ENCODE measurements at regions not wholly inside any gene's neighbourhood (a gene's known extent, or its start where the extent isn't known, plus 50 kb on each side); places are given as distances from the start of the nearest gene placed in this dataset.
"Not testable (repeated sequence)": the region's sequence is repeated elsewhere in the genome, so short reads cannot be mapped to it uniquely, and the experiment has no call there.

GRCh38 chr4:118477826-118478225 is 125.0 kb upstream of the PRSS12 start:
- H3K9me3 Mint-ChIP-seq (ENCODE audit: low read depth, unreplicated experiment); H3K4me3 Mint-ChIP-seq (ENCODE audit: low read depth, unreplicated experiment); H3K27me3 Mint-ChIP-seq (ENCODE audit: unreplicated experiment); BruUV-seq (replicated peaks); H3K36me3 Mint-ChIP-seq (ENCODE audit: insufficient read depth, unreplicated experiment); H3K27ac Mint-ChIP-seq (ENCODE audit: unreplicated experiment); DNase-seq; intact Hi-C loops (cut with micrococcal nuclease; ENCODE audit: unreplicated experiment); H3K4me1 Mint-ChIP-seq (ENCODE audit: low read depth, unreplicated experiment): not testable (repeated sequence)
- CTCF ChIA-PET = interaction anchor here (0.5 kb wide), 1 partner anchor 31 kb away, joined by 5 read pairs; no protein-coding TSS in a partner anchor

- H3K27me3 Mint-ChIP-seq (ENCODE audit: unreplicated experiment); H3K9me3 Mint-ChIP-seq (ENCODE audit: low read depth, unreplicated experiment); CTCF ChIA-PET; BruUV-seq (replicated peaks); H3K27ac Mint-ChIP-seq (ENCODE audit: unreplicated experiment); H3K4me3 Mint-ChIP-seq (ENCODE audit: low read depth, unreplicated experiment); H3K36me3 Mint-ChIP-seq (ENCODE audit: insufficient read depth, unreplicated experiment); DNase-seq; intact Hi-C loops (cut with micrococcal nuclease; ENCODE audit: unreplicated experiment); H3K4me1 Mint-ChIP-seq (ENCODE audit: low read depth, unreplicated experiment): not testable (repeated sequence)
These were observed 133.1 kb upstream of the PRSS12 start for GRCh38 chr4:118485801-118486314.

DNA sequence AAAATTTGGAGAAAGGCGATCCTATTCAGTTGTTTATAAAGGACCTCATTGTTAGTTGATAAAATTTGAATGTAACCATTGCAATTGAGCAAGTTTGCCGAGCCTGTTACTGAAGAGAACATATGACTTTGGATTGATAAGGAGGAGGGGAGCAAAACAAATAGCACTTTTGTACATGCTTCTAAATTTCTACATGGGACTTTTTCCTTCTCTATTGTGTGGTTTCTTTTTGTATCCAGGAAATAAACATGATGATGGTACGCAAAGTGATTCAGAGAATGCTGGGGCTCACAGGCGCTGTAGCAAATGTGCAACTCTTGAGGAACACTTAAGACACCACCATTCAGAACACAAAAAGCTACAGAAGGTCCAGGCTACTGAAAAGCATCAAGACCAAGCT is 140.2 kb upstream of the PRSS12 start:
- BruUV-seq (replicated peaks); intact Hi-C loops (cut with micrococcal nuclease; ENCODE audit: unreplicated experiment): not testable (repeated sequence)

DNA sequence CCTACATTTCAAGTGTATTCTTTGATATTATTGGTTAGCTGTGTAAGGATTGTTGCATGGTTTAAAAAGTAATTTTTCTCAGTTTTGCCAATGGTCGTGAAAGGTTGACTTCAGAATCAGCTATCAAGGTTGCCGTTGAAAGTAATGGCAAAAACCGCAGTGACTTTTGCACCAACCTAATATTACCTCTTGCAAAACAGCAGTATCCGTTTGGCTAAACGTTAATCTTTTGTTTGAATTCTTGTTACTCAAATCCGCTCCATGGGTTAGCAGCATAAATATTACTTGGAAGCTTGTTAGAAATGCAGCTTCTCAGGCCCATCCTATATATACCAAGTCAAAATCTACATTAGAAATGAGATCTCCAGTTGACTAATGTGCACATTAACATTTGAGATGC is 141.6 kb upstream of the PRSS12 start:
- H3K9me3 Mint-ChIP-seq (ENCODE audit: low read depth, unreplicated experiment); H3K36me3 Mint-ChIP-seq (ENCODE audit: insufficient read depth, unreplicated experiment); CTCF ChIA-PET; BruUV-seq (replicated peaks); intact Hi-C loops (cut with micrococcal nuclease; ENCODE audit: unreplicated experiment); H3K4me1 Mint-ChIP-seq (ENCODE audit: low read depth, unreplicated experiment); H3K4me3 Mint-ChIP-seq (ENCODE audit: low read depth, unreplicated experiment); H3K27me3 Mint-ChIP-seq (ENCODE audit: unreplicated experiment); DNase-seq; H3K27ac Mint-ChIP-seq (ENCODE audit: unreplicated experiment): not testable (repeated sequence)

More for the DNA sequence above, 140.2 kb upstream of the PRSS12 start:
- CTCF ChIA-PET; DNase-seq; H3K9me3 Mint-ChIP-seq (ENCODE audit: low read depth, unreplicated experiment); H3K4me1 Mint-ChIP-seq (ENCODE audit: low read depth, unreplicated experiment); H3K36me3 Mint-ChIP-seq (ENCODE audit: insufficient read depth, unreplicated experiment); H3K4me3 Mint-ChIP-seq (ENCODE audit: low read depth, unreplicated experiment); H3K27me3 Mint-ChIP-seq (ENCODE audit: unreplicated experiment); H3K27ac Mint-ChIP-seq (ENCODE audit: unreplicated experiment): not testable (repeated sequence)

DNA sequence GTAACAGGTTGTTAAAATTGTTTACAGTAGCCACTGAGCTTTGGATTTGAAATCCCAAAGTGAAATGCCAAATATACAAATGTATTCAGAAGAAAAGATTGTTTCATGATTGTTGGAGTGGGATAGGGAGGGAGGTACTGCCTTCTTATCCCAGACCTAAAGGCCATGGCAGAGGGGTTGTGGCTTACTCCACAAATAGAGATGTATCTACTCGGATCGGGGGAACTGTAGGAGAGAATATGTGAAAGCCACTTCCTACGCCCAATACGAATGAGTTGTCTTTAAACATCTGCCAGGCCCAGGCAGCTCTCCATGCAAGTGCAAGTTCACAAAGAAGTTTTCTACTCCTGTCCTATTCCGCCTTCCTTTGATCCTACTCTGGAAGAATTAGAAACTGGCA is 150.2 kb upstream of the PRSS12 start:
- H3K4me1 Mint-ChIP-seq (ENCODE audit: low read depth, unreplicated experiment); H3K27ac Mint-ChIP-seq (ENCODE audit: unreplicated experiment); H3K36me3 Mint-ChIP-seq (ENCODE audit: insufficient read depth, unreplicated experiment); H3K4me3 Mint-ChIP-seq (ENCODE audit: low read depth, unreplicated experiment); DNase-seq; H3K9me3 Mint-ChIP-seq (ENCODE audit: low read depth, unreplicated experiment); intact Hi-C loops (cut with micrococcal nuclease; ENCODE audit: unreplicated experiment); H3K27me3 Mint-ChIP-seq (ENCODE audit: unreplicated experiment); CTCF ChIA-PET; BruUV-seq (replicated peaks): not testable (repeated sequence)

DNA sequence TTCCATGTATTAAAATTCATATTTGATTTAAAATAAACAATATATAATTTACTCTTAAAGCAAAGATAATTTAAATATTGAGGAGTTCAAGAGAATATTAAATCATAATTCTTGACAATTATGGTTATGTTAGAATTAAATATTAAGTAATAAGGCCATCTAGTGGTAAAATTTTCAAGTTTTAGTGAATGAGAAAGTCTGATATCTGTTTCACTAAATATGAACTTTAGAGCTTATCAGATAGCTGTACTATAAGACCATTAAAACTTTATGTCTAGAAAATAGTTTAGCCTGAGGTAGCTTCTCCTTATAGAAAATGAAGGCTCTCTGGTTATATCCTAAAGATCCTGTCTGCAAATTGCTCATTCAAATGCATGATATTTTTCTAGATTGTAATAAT is 152.1 kb upstream of the PRSS12 start:
- intact Hi-C loops (cut with micrococcal nuclease; ENCODE audit: unreplicated experiment) = loop anchor here (5.0 kb wide), 1 partner anchor 223 kb away; no protein-coding TSS in a partner anchor
- H3K36me3 Mint-ChIP-seq (ENCODE audit: insufficient read depth, unreplicated experiment); H3K27me3 Mint-ChIP-seq (ENCODE audit: unreplicated experiment); H3K4me1 Mint-ChIP-seq (ENCODE audit: low read depth, unreplicated experiment); BruUV-seq (replicated peaks); DNase-seq; H3K9me3 Mint-ChIP-seq (ENCODE audit: low read depth, unreplicated experiment); H3K27ac Mint-ChIP-seq (ENCODE audit: unreplicated experiment); CTCF ChIA-PET; H3K4me3 Mint-ChIP-seq (ENCODE audit: low read depth, unreplicated experiment): not testable (repeated sequence)

DNA sequence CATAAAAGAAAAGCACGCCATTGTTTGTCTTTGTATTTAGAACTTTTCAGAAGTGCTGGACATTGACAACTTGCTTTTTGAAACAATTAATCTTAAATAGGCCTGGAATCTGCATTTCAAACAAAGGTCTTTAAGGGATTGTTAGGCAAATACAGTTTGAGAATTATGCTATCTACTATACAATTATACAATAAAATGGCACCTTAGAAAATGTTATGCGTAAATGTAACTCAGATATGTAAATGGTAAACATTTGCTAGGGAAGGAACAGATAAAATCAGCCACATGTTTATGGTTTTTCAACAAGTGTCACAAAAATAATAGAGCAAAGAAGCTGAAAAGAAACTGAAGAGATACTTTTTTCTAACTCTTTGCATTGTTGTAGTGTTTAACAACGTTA is 152.7 kb upstream of the PRSS12 start:
- not testable (repeated sequence) for DNase-seq; H3K36me3 Mint-ChIP-seq (ENCODE audit: insufficient read depth, unreplicated experiment); BruUV-seq (replicated peaks); H3K9me3 Mint-ChIP-seq (ENCODE audit: low read depth, unreplicated experiment); H3K4me1 Mint-ChIP-seq (ENCODE audit: low read depth, unreplicated experiment); H3K27me3 Mint-ChIP-seq (ENCODE audit: unreplicated experiment); H3K4me3 Mint-ChIP-seq (ENCODE audit: low read depth, unreplicated experiment); H3K27ac Mint-ChIP-seq (ENCODE audit: unreplicated experiment)
- CTCF ChIA-PET = interaction anchor here (0.7 kb wide), 1 partner anchor 154 kb away, joined by 4 read pairs; no protein-coding TSS in a partner anchor
- intact Hi-C loops (cut with micrococcal nuclease; ENCODE audit: unreplicated experiment) = loop anchor here (5.0 kb wide), 1 partner anchor 223 kb away; no protein-coding TSS in a partner anchor

- BruUV-seq (replicated peaks); H3K27ac Mint-ChIP-seq (ENCODE audit: unreplicated experiment); H3K4me1 Mint-ChIP-seq (ENCODE audit: low read depth, unreplicated experiment); H3K9me3 Mint-ChIP-seq (ENCODE audit: low read depth, unreplicated experiment); DNase-seq; CTCF ChIA-PET; H3K27me3 Mint-ChIP-seq (ENCODE audit: unreplicated experiment); H3K36me3 Mint-ChIP-seq (ENCODE audit: insufficient read depth, unreplicated experiment); intact Hi-C loops (cut with micrococcal nuclease; ENCODE audit: unreplicated experiment); H3K4me3 Mint-ChIP-seq (ENCODE audit: low read depth, unreplicated experiment): not testable (repeated sequence)
These were observed 160.1 kb upstream of the PRSS12 start for GRCh38 chr4:118512870-118513269.

DNA sequence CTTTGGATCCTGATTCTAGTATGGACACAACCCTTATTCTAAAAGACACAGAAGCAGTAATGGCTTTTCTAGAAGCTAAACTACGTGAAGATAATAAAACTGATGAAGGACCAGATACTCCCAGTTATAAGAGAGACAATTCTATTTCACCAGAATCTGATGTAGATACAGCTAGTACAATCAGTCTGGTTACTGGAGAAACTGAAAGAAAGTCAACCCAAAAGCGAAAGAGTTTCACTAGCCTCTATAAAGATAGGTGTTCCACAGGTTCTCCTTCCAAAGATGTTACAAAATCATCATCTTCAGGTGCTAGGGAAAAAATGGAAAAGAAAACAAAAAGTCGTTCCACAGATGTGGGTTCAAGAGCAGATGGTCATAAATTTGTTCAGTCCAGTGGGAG is 161.5 kb upstream of the PRSS12 start:
- DNase-seq; H3K4me3 Mint-ChIP-seq (ENCODE audit: low read depth, unreplicated experiment); H3K4me1 Mint-ChIP-seq (ENCODE audit: low read depth, unreplicated experiment); H3K9me3 Mint-ChIP-seq (ENCODE audit: low read depth, unreplicated experiment); CTCF ChIA-PET; H3K27ac Mint-ChIP-seq (ENCODE audit: unreplicated experiment); BruUV-seq (replicated peaks); intact Hi-C loops (cut with micrococcal nuclease; ENCODE audit: unreplicated experiment); H3K36me3 Mint-ChIP-seq (ENCODE audit: insufficient read depth, unreplicated experiment); H3K27me3 Mint-ChIP-seq (ENCODE audit: unreplicated experiment): not testable (repeated sequence)

GRCh38 chr4:118516107-118516506 is 163.3 kb upstream of the PRSS12 start:
- H3K4me1 Mint-ChIP-seq (ENCODE audit: low read depth, unreplicated experiment); H3K27me3 Mint-ChIP-seq (ENCODE audit: unreplicated experiment); H3K36me3 Mint-ChIP-seq (ENCODE audit: insufficient read depth, unreplicated experiment); intact Hi-C loops (cut with micrococcal nuclease; ENCODE audit: unreplicated experiment); CTCF ChIA-PET; BruUV-seq (replicated peaks); DNase-seq; H3K27ac Mint-ChIP-seq (ENCODE audit: unreplicated experiment); H3K9me3 Mint-ChIP-seq (ENCODE audit: low read depth, unreplicated experiment); H3K4me3 Mint-ChIP-seq (ENCODE audit: low read depth, unreplicated experiment): not testable (repeated sequence)

All from Calu3 (cell line).